Panc1 (cell line): ENCODE measurements at regions not wholly inside any gene's neighbourhood (a gene's known extent, or its start where the extent isn't known, plus 50 kb on each side); places are given as distances from the start of the nearest gene placed in this dataset.

Experiments used
- ATAC-seq: fragments of 200-7000 bp; cut with Tn5 transposase; 2 replicates; pipeline ENCODE4 v1.9.1; 2020; ENCODE audit warnings: mild to moderate bottlenecking, moderate library complexity
- BruUV-seq: library from RNA; stranded (reverse); fragments of 400-500 nt; replicated peaks from 2 replicates; lab custom pipeline; 2021; lab: Mats Ljungman, UMichigan
- CTCF ChIA-PET: fragments of 300-600 bp; sonication (Branson Sonifier 250); formaldehyde crosslinking; loops from one replicate; lab custom pipeline; 2022; ENCODE audit warnings: antibody characterized with exemption; lab: Charles Lee
- POLR2A ChIA-PET: fragments of 300-600 bp; sonication (Branson Sonifier 250); formaldehyde crosslinking; loops from one replicate; lab custom pipeline; 2022; ENCODE audit warnings: antibody characterized with exemption; lab: Charles Lee
- DNase-seq: peaks from one replicate; pipeline ENCODE4 v3.0.0-alpha.2; 2010; ENCODE audit warnings: low read depth, low spot score
- H3K27ac ChIP-seq: 2 replicates; pipeline ENCODE4 v1.5.1; 2011; ENCODE audit warnings: mild to moderate bottlenecking, low read length, inconsistent platforms
- H3K27me3 ChIP-seq: fragments of 200-500 bp; sonication (Bioruptor generic); 2 replicates; pipeline ENCODE4 v1.6.0; 2014; ENCODE audit warnings: low read length, inconsistent platforms; ENCODE audit not compliant: control insufficient read depth, insufficient read depth
- H3K36me3 ChIP-seq: fragments of 200-500 bp; sonication (Bioruptor generic); 2 replicates; pipeline ENCODE4 v1.5.1; 2014; ENCODE audit warnings: inconsistent platforms, mild to moderate bottlenecking, low read length, moderate library complexity; ENCODE audit not compliant: control insufficient read depth, insufficient read depth
- H3K4me1 ChIP-seq: 2 replicates; pipeline ENCODE4 v1.5.1; 2011; ENCODE audit warnings: inconsistent platforms, mild to moderate bottlenecking, low read length, moderate library complexity; ENCODE audit not compliant: control insufficient read depth, insufficient read depth
- H3K4me3 ChIP-seq, 2 experiments: 2 replicates each; pipeline ENCODE4 v1.5.1; 2011 to 2012; ENCODE audit warnings: low read depth in 2 of 2, low read length in 2 of 2, mild to moderate bottlenecking in 2 of 2, inconsistent platforms in 1 of 2, moderate library complexity in 1 of 2
- H3K9me3 ChIP-seq: fragments of 200-500 bp; sonication (Bioruptor generic); 2 replicates; pipeline ENCODE4 v1.5.1; 2014; ENCODE audit warnings: low read depth, mild to moderate bottlenecking, inconsistent platforms, low read length, moderate library complexity; ENCODE audit not compliant: control insufficient read depth, insufficient read depth
- CTCF ChIP-seq: fragments of 450-650 bp; IDR thresholded peaks from 2 replicates; pipeline ENCODE4 v1.5.1; 2017; ENCODE audit warnings: mild to moderate bottlenecking
- POLR2AphosphoS5 ChIP-seq: IDR thresholded peaks from 2 replicates; pipeline ENCODE4 v1.6.1; 2012; ENCODE audit warnings: mild to moderate bottlenecking, low read depth, low read length, moderate library complexity
- REST ChIP-seq, 2 experiments: IDR thresholded peaks; 2 replicates each; pipeline ENCODE4 v1.6.1; 2011 to 2012; ENCODE audit warnings: low read depth in 2 of 2, control low read depth in 1 of 2, low read length in 1 of 2, mild to moderate bottlenecking in 1 of 2, moderate library complexity in 1 of 2; ENCODE audit not compliant: insufficient read depth in 1 of 2
- SIN3A ChIP-seq: IDR thresholded peaks from 2 replicates; pipeline ENCODE4 v1.6.1; 2012; ENCODE audit warnings: low read depth, mild to moderate bottlenecking, low read length, moderate library complexity, borderline replicate concordance; ENCODE audit not compliant: insufficient read depth
- TCF7L2 ChIP-seq: IDR thresholded peaks from 2 replicates; pipeline ENCODE4 v1.6.1; 2011; ENCODE audit warnings: mild to moderate bottlenecking, low read depth, low read length, inconsistent platforms
- in situ Hi-C: cut with HindIII; loops from 2 replicates; pipeline ENCODE4 v1.10.0; 2016; ENCODE audit warnings: low sequenced_read_pairs, low pct_unique_long_range_greater_than_20kb
- intact Hi-C: fragments of 100-400 bp; cut with micrococcal nuclease; formaldehyde crosslinking; loops from one replicate; pipeline ENCODE4 v1.10.0; 2022; ENCODE audit not compliant: unreplicated experiment

GRCh38 chr1:98393719-98394118 is 267.8 kb upstream of the SNX7 start:
- TF ChIP-seq TCF7L2 (no peak), CTCF (no peak), POLR2AphosphoS5 (no peak), REST (IDR thresholded peaks at IDR 0.05; ENCODE audit: insufficient read depth in 1 of 2, low read depth in 2 of 2, low read length in 1 of 2) (no peak), SIN3A (no peak)
- Histone ChIP-seq H3K36me3 (no peaks in the 10 kb centered on the region), H3K4me1 (no peaks in the 10 kb centered on the region), H3K4me3 (no peak overlapping the region), H3K9me3 (no peaks in the 10 kb centered on the region), H3K27ac (no peak overlapping the region), H3K27me3 (no peaks in the 10 kb centered on the region)
- ChIA-PET POLR2A (no interaction called here), CTCF (no interaction called here)
- BruUV-seq, result no TSS peak
- intact Hi-C loops (no loop called here), in situ Hi-C loops (no loop called here)
- no peak for ATAC-seq
- no peak for DNase-seq

GRCh38 chr1:98391175-98391574 is 270.3 kb upstream of the SNX7 start:
- ChIA-PET POLR2A (no interaction called here), CTCF (no interaction called here)
- TF ChIP-seq CTCF (no peak), REST (IDR thresholded peaks at IDR 0.05; ENCODE audit: insufficient read depth in 1 of 2, low read depth in 2 of 2, low read length in 1 of 2) (no peak), TCF7L2 (no peak), SIN3A (no peak), POLR2AphosphoS5 (no peak)
- Histone ChIP-seq H3K27me3 (no peaks in the 10 kb centered on the region), H3K36me3 (no peaks in the 10 kb centered on the region), H3K4me3 (no peak overlapping the region), H3K4me1 (no peaks in the 10 kb centered on the region), H3K27ac (no peak overlapping the region), H3K9me3 (no peaks in the 10 kb centered on the region)
- in situ Hi-C loops (no loop called here), intact Hi-C loops (no loop called here)
- ATAC-seq (no peak), DNase-seq (no peak)
- BruUV-seq, result no TSS peak
